Upper lobe of right lung (tissue), 1 donor: ENCODE measurements at regions not wholly inside any gene's neighbourhood (a gene's known extent, or its start where the extent isn't known, plus 50 kb on each side); places are given as distances from the start of the nearest gene placed in this dataset.

Source experiments
- ATAC-seq: fragments of 200-7000 bp; cut with Tn5 transposase; one replicate; pipeline ENCODE4 v1.9.1; 2020; ENCODE audit warnings: mild to moderate bottlenecking, moderate library complexity
- DNase-seq: peaks from one replicate; pipeline ENCODE4 v3.0.0-alpha.2; 2020
- H3K27ac ChIP-seq: fragments of 200-600 bp; one replicate; pipeline ENCODE4 v1.8.0; 2022
- H3K27me3 ChIP-seq: fragments of 200-600 bp; one replicate; pipeline ENCODE4 v1.8.0; 2022; ENCODE audit warnings: mild to moderate bottlenecking
- H3K36me3 ChIP-seq: fragments of 200-600 bp; one replicate; pipeline ENCODE4 v1.8.0; 2022
- H3K4me1 ChIP-seq: fragments of 200-600 bp; one replicate; pipeline ENCODE4 v1.8.0; 2022
- H3K4me3 ChIP-seq: fragments of 200-600 bp; one replicate; pipeline ENCODE4 v1.8.0; 2022; ENCODE audit warnings: mild to moderate bottlenecking
- H3K9me3 ChIP-seq: fragments of 200-600 bp; one replicate; pipeline ENCODE4 v1.8.0; 2022
- intact Hi-C: fragments of 100-400 bp; cut with DNase I; formaldehyde crosslinking; loops from one replicate; pipeline ENCODE4 v1.11.0; 2022
- TF ChIP-seq, protein P1 (sequence below): fragments of 200-600 bp; IDR thresholded peaks from one replicate; pipeline ENCODE4 v1.8.0; 2022; ENCODE audit warnings: antibody characterized with exemption
- donor health status: DM: no; HTN: yes; CAD: no; lungs with severe emphysema.

DNA sequence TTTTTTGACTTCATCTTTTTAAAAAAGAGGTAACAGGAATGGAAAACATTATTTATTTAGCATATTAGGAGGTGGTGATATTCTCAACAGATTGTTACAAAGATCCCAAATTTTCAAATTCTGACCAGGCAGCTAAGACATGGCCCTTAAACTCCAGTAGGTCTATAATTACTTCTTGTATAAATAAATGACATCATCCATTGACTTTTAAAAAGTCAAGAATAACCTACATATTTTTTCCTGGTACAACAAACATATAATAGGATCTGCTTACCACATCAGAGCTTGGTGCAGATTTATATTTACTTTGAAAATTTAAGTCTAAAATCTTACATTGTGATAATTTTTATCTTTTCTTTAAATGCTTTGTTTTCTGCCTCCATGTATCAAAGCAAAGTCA is 92.2 kb upstream of the TRPM3 start:
- ATAC-seq: no peak
- no peaks in the 10 kb centered on the region for H3K4me1 ChIP-seq
- TF ChIP-seq, protein P1, sequence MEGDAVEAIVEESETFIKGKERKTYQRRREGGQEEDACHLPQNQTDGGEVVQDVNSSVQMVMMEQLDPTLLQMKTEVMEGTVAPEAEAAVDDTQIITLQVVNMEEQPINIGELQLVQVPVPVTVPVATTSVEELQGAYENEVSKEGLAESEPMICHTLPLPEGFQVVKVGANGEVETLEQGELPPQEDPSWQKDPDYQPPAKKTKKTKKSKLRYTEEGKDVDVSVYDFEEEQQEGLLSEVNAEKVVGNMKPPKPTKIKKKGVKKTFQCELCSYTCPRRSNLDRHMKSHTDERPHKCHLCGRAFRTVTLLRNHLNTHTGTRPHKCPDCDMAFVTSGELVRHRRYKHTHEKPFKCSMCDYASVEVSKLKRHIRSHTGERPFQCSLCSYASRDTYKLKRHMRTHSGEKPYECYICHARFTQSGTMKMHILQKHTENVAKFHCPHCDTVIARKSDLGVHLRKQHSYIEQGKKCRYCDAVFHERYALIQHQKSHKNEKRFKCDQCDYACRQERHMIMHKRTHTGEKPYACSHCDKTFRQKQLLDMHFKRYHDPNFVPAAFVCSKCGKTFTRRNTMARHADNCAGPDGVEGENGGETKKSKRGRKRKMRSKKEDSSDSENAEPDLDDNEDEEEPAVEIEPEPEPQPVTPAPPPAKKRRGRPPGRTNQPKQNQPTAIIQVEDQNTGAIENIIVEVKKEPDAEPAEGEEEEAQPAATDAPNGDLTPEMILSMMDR: no peak
- no peak overlapping the region for H3K27ac ChIP-seq
- H3K36me3 ChIP-seq: no peaks in the 10 kb centered on the region
- intact Hi-C loops: no loop called here
- no peaks in the 10 kb centered on the region for H3K27me3 ChIP-seq
- DNase-seq: no peak
- H3K4me3 ChIP-seq: no peak overlapping the region
- H3K9me3 ChIP-seq: no peaks in the 10 kb centered on the region

DNA sequence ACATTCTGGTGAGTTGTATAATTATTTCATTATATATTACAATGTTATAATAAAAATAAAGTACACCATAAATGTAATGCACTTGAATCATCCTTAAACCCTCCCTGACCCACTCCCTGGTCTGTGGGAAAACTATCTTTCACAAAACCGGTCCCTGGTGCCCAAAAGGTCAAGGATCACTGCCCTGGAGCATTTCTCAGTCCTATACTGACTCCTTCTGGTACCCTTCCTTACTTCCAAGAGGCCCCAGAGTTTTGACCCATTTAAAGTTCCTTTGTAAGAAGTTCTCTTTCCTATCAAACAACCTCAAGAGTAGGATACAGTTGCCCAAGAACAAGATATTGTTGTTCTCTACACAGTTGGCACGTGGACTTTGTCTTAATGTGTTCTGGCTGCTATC is 88.9 kb upstream of the TRPM3 start:
- intact Hi-C loops: no loop called here

DNA sequence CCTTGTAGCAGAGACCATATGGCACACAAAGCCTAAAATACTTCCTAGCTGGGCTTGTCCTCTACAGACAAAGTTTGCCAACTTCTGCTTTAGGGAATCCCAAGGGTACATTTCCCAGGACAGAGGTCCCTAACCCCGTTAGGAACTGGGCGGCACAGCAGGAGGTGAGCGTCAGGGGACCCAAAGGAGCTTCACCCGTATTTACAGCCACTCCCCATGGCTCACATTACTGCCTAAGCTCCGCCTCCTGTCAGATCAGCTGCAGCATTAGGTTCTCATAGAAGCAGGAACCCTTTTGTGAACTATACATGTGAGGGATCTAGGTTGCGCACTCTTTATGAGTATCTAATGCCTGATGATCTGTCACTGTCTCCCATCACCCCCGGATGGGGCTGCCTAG is 88.5 kb upstream of the TRPM3 start:
- DNase-seq: no peak
- Histone ChIP-seq H3K9me3 (no peaks in the 10 kb centered on the region), H3K27ac (no peak overlapping the region), H3K4me3 (no peak overlapping the region), H3K36me3 (no peaks in the 10 kb centered on the region), H3K27me3 (no peaks in the 10 kb centered on the region), H3K4me1 (no peaks in the 10 kb centered on the region)
- intact Hi-C loops: no loop called here
- no peak for ATAC-seq
- TF ChIP-seq, protein P1: no peak

More for the DNA sequence above, 88.9 kb upstream of the TRPM3 start:
- Histone ChIP-seq H3K4me3 (no peak overlapping the region), H3K36me3 (no peaks in the 10 kb centered on the region), H3K27ac (no peak overlapping the region), H3K27me3 (no peaks in the 10 kb centered on the region), H3K9me3 (no peaks in the 10 kb centered on the region), H3K4me1 (no peaks in the 10 kb centered on the region)
- ATAC-seq (no peak), DNase-seq (no peak)
- TF ChIP-seq, protein P1: no peak

DNA sequence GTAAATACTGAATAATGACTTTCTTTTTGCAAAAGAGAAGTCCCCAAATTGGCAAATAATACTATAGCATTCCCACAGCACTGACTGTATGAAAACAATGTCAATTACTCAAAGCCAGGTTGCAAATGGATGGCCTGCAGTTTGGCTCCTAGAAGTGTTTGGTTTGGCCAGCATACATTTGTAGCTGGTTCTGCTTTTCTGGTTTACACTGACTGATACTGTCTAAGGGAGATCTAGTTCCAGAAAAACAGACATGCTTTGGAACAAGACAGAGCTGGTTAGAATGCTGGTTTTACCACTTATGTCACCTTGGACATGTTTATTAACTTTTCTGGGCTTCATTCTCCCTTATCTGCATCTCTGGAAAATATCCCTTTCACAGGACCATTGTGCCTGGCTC is 81.5 kb upstream of the TRPM3 start:
- no peaks in the 10 kb centered on the region for H3K9me3 ChIP-seq
- ATAC-seq: no peak
- H3K36me3 ChIP-seq: no peaks in the 10 kb centered on the region
- H3K4me1 ChIP-seq: no peaks in the 10 kb centered on the region
- H3K4me3 ChIP-seq: no peak overlapping the region
- H3K27me3 ChIP-seq: no peaks in the 10 kb centered on the region
- TF ChIP-seq, protein P1: no peak
- intact Hi-C loops: no loop called here
- DNase-seq: no peak
- no peak overlapping the region for H3K27ac ChIP-seq

DNA sequence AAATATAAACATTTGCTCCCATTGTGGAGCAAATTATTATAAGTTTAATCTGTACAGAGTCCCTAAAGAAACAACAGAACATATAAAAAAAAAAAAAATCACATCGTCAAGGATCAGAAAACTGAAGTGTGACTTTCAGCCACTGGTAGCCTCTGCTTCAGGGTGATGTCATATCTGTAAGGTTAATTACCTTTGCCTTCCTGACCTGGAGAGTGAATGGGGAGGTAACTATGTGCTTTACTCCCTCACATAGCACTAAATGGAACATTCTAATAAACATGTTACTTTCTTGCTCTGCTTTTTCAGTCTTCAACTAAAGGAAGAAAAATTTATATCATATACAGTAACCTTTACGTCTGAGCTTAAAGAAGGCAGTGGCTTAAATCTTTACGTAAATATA is 70.3 kb upstream of the TRPM3 start:
- TF ChIP-seq, protein P1: no peak
- Histone ChIP-seq H3K4me1 (no peaks in the 10 kb centered on the region), H3K36me3 (no peaks in the 10 kb centered on the region), H3K9me3 (no peaks in the 10 kb centered on the region), H3K27ac (no peak overlapping the region), H3K4me3 (no peak overlapping the region), H3K27me3 (no peaks in the 10 kb centered on the region)
- ATAC-seq (no peak), DNase-seq (no peak)
- intact Hi-C loops: no loop called here

DNA sequence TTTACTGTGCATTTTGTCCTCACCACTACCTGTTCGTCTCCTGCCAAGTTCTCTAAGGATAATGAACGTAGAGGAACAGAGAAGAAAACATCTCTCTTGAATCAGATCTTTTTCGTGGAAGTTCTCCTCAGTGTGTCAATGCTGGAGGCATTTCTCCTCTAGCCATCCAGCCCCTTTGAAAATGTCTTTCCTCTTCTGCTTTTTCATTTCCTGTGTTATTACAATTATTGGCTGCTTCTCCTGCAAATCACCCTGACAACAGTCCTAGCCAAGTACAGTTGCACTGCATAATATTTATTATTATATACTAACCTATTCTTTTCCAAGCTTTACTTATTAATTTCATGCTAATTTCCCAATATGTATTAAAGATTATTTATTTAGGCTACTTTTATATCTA is 61.8 kb upstream of the TRPM3 start:
- Histone ChIP-seq H3K9me3 (no peaks in the 10 kb centered on the region), H3K4me3 (no peak overlapping the region), H3K36me3 (no peaks in the 10 kb centered on the region), H3K4me1 (no peaks in the 10 kb centered on the region), H3K27me3 (no peaks in the 10 kb centered on the region), H3K27ac (no peak overlapping the region)
- DNase-seq (no peak), ATAC-seq (no peak)
- TF ChIP-seq, protein P1: no peak
- intact Hi-C loops: no loop called here
